IgD-negative memory B cell (primary cell): ENCODE measurements at regions not wholly inside any gene's neighbourhood (a gene's known extent, or its start where the extent isn't known, plus 50 kb on each side); places are given as distances from the start of the nearest gene placed in this dataset.
A peak's percentile ranks its signal among the peaks of the same experiment; 100 is the strongest.

Experiments
- H3K27ac Mint-ChIP-seq, 3 donors: one replicate each; pipeline ENCODE4 v1.8.0; 2020 to 2022; ENCODE audit warnings: mild to moderate bottlenecking in 3 of 3, mixed read lengths in 3 of 3, moderate library complexity in 1 of 3
- H3K27me3 Mint-ChIP-seq: one replicate; pipeline ENCODE4 v1.8.0; 2021; ENCODE audit warnings: mixed read lengths
- H3K36me3 Mint-ChIP-seq: one replicate; pipeline ENCODE4 v1.8.0; 2020; ENCODE audit warnings: mild to moderate bottlenecking, mixed read lengths
- H3K4me1 Mint-ChIP-seq, 3 donors: one replicate each; pipeline ENCODE4 v1.8.0; 2020 to 2022; ENCODE audit warnings: mixed read lengths in 3 of 3, mild to moderate bottlenecking in 1 of 3
- H3K4me3 Mint-ChIP-seq, 4 donors: one replicate each; pipeline ENCODE4 v1.8.0; 2020 to 2022; ENCODE audit warnings: mild to moderate bottlenecking in 4 of 4, mixed read lengths in 4 of 4, moderate library complexity in 3 of 4
- H3K9me3 Mint-ChIP-seq, 3 donors: one replicate each; pipeline ENCODE4 v1.8.0; 2020 to 2021; ENCODE audit warnings: mixed read lengths in 3 of 3, mild to moderate bottlenecking in 1 of 3

DNA sequence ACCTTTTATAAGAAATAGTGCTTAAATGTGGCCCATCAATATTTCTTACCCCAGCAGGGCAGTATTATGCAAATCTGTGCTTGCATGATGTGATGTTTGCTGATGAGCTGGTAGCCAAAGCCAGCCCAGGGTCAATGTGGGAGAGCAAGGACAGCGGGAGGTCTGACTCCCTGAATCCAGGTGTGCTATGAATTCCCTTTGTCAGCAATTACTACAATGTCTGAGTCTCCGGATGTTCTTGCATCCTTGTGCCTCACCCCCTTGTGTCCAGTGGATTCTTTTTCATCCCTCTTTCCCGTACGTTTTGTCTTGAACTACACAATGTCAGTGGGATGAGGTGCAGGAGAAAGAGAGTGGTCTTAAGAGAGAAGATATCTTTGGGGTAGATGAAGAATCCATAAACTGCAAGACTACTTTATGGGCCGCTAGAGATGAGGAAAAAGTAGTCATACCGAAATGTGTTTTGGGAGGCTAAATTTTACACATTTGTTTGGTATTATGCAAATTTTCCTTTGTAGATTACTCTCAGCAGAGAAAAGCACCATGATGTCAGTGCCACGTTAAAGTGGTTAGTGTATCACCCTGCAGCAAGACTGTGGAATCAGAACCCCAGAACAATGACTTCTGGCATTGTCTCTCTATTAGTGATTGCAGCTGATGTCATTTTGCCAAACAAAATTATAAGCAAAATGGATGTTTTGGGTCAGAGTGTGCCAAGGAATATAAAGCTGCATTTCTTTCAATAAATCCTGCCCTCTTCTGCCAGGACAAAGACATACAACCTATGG, 53.5 kb upstream of the TSHZ3 start:
- Mint-ChIP-seq H3K4me3 (no peak overlapping the region), H3K36me3 (no peaks in the 10 kb centered on the region), H3K27me3 (no peaks in the 10 kb centered on the region), H3K4me1 (no peaks in the 10 kb centered on the region), H3K9me3 (peaks cover 0 to 17% (median 4%) of the 10 kb centered on the region in 3 donors), H3K27ac (no peak overlapping the region)

DNA sequence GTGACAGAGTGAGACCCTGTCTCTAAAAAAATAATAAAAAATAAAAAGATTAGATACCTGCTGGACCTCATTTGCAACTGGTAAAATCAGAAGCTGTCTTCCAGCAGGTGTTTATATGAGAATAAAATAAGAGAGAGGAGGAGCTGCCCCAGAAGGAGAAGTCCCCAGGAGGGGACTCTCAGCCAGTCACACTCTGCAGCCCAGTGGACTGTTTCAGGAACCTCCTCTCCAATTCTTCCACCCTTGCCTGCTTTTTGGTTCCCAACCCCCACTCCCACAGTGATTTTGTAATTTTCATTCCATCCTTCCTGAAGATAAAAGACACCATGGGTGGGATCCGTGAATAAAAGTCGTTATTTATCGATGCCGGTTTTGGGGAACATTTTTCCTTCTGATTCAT, 56.9 kb upstream of the TSHZ3 start:
- no peak overlapping the region for H3K27ac Mint-ChIP-seq
- H3K36me3 Mint-ChIP-seq: peaks cover 2% of the 10 kb centered on the region
- H3K4me3 Mint-ChIP-seq: no peak overlapping the region
- peaks cover 0 to 11% (median 4%) of the 10 kb centered on the region in 3 donors for H3K9me3 Mint-ChIP-seq
- H3K27me3 Mint-ChIP-seq: no peaks in the 10 kb centered on the region
- no peaks in the 10 kb centered on the region for H3K4me1 Mint-ChIP-seq

DNA sequence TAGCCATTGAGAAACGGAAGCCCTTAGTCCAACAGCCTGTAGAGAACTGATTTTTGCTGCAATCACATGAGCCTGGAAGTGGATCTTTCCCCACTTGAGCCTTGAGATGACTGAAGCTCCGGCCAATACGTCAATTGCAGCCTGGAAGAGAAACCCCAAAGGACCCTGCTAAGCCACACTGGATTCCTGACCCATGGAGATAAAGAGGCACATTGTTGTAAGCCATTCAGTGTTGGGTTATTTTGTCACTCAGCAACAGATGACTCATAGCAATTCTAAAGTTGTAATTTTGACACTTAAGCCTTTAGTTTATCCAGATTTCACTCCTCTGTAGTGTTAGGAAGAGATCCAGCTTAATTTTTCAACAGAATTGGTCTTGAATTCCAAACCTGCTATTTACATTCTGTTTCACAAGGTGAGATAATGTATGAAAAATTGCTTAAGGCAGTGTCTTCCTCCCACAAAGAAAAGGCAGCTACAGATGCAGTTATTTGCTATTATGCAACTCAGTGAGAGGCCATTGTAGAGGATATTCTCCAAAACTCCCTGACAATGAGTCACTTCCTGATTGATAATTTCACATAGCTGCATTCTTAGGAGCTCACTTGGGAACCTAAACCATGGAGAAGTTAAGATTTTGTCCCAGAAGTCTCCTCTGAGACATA, 59.4 kb upstream of the TSHZ3 start:
- no peaks in the 10 kb centered on the region for H3K27me3 Mint-ChIP-seq
- peaks cover 0 to 11% (median 2%) of the 10 kb centered on the region in 3 donors for H3K9me3 Mint-ChIP-seq
- no peaks in the 10 kb centered on the region for H3K4me1 Mint-ChIP-seq
- H3K36me3 Mint-ChIP-seq: peaks cover 2% of the 10 kb centered on the region
- no peak overlapping the region for H3K27ac Mint-ChIP-seq
- H3K4me3 Mint-ChIP-seq: no peak overlapping the region

DNA sequence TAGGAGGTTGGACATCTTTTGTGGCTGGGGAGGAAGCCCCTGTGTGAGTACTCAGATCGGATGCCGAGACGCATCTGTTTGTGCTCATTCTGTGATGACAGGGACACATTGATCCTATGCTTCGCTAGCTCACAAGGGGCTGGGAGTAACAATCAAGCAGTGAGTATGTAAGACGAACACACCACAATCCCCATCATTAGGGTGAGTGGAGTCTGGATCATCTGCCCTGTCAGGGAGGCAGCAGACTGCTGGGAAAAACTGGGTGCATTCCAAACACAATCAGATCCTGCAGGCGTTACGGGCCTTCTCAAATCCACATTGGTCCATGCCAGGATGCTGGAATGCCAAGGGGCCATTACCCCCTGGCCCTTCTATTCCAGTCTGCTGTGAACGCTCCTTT, 64.1 kb upstream of the TSHZ3 start:
- Mint-ChIP-seq H3K27me3 (no peaks in the 10 kb centered on the region), H3K4me1 (no peaks in the 10 kb centered on the region), H3K9me3 (peaks cover 0 to 6% (median 3%) of the 10 kb centered on the region in 3 donors), H3K27ac (no peak overlapping the region), H3K4me3 (peak overlapping the region in 2 of 4 donors; percentile 3 to 21), H3K36me3 (peaks cover 2% of the 10 kb centered on the region)

DNA sequence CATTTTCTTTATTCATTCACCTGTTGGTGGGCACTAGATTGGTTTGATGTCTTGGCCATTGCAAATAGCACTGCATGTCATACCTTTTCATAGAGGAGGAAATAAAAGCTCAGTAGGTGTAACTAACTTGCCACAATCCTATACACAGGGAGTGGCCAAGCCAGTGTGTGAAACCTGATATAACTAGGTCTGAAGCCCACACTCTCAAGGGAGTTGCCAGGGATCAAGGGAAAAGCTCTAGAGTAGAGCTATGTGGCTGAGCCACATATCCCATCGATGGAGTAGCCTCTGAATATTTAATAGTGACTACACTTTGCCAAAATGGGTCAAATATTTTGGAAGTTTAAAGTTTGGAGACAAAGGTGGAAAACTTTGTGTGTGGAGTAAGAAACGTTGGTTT, 66.1 kb upstream of the TSHZ3 start:
- Mint-ChIP-seq H3K36me3 (no peaks in the 10 kb centered on the region), H3K27me3 (no peaks in the 10 kb centered on the region), H3K9me3 (peaks cover 2 to 6% (median 3%) of the 10 kb centered on the region in 3 donors), H3K4me3 (no peak overlapping the region), H3K4me1 (no peaks in the 10 kb centered on the region), H3K27ac (no peak overlapping the region)

DNA sequence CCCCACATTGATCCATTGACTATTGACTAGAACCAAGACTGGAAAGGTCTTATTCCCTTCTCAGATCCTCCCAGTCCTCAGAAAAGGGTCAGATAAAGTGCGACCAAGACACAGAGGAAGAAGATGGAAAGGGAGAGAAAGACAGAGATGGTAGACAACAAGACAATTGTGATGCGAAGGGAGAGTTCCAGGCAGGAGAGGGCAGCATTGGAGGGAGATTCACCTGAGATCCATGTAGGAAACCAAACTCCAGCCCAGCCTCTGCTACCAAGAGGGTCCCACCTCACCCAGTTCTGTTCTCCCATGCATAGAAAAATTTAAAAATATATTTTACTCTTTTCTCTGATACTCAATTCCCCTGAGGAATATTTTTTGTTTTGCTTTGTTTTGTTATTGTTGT, 67.3 kb upstream of the TSHZ3 start:
- no peaks in the 10 kb centered on the region for H3K27me3 Mint-ChIP-seq
- H3K4me1 Mint-ChIP-seq: no peaks in the 10 kb centered on the region
- peaks cover 2 to 6% (median 3%) of the 10 kb centered on the region in 3 donors for H3K9me3 Mint-ChIP-seq
- no peak overlapping the region for H3K4me3 Mint-ChIP-seq
- H3K27ac Mint-ChIP-seq: no peak overlapping the region
- H3K36me3 Mint-ChIP-seq: no peaks in the 10 kb centered on the region

DNA sequence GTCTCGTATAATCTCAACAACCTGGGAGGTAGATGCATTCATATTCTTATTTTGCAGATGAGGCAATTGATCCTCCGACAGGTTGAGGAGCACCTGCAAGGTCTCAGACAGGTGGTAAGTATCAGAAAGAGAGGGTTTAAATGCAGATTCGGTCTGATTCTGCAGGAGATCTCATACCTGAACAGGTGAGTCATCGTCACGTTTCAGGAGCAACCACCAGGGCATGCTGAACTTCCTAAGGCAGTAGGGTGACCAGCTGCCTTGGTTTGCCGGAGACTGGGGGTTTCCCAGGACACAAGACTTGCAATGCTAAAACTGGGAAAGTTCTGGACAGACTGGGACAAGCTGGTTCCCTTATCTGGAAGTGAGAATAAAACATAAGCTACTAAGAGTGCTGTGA, 68.8 kb upstream of the TSHZ3 start:
- H3K27ac Mint-ChIP-seq: no peak overlapping the region
- no peaks in the 10 kb centered on the region for H3K36me3 Mint-ChIP-seq
- no peaks in the 10 kb centered on the region for H3K27me3 Mint-ChIP-seq
- no peak overlapping the region for H3K4me3 Mint-ChIP-seq
- H3K9me3 Mint-ChIP-seq: peaks cover 2 to 6% (median 6%) of the 10 kb centered on the region in 3 donors
- H3K4me1 Mint-ChIP-seq: no peaks in the 10 kb centered on the region

DNA sequence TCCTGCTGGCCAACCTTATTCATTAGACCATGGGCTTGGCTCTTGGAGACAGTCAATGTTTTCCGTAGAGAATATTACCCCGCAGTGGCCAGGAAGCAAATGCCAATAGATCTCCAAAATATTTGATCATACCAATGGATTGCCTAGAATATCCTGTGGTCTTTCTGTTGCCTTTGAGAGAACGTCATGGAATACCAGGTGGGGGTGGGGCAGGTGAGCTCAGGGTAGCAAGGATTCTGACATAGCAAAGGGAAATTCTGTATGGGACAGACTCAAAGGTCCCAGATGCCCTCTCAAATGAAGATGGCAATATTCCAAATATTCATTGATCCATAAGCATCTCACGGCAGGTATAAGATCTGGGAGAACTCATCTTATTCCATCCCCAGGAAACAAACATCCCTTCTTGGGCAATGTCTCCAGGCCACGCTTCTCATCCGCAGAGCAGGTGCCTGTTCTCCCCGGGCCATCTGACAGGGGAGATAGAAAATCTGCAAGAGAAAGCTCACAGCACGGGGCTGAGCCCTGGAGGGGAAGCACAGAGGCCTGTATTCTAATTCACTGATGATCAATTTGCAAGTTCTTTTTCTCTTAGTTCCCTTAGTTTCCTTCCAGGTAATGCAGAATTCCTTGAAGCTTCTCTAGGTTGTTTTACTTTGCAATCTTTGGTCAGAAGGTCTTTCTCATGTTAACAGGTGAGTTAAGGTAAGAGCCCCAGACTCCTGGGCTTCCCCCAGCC, 69.6 kb upstream of the TSHZ3 start:
- Mint-ChIP-seq H3K4me3 (no peak overlapping the region), H3K9me3 (peaks cover 2 to 6% (median 6%) of the 10 kb centered on the region in 3 donors), H3K36me3 (no peaks in the 10 kb centered on the region), H3K4me1 (no peaks in the 10 kb centered on the region), H3K27ac (no peak overlapping the region), H3K27me3 (no peaks in the 10 kb centered on the region)

DNA sequence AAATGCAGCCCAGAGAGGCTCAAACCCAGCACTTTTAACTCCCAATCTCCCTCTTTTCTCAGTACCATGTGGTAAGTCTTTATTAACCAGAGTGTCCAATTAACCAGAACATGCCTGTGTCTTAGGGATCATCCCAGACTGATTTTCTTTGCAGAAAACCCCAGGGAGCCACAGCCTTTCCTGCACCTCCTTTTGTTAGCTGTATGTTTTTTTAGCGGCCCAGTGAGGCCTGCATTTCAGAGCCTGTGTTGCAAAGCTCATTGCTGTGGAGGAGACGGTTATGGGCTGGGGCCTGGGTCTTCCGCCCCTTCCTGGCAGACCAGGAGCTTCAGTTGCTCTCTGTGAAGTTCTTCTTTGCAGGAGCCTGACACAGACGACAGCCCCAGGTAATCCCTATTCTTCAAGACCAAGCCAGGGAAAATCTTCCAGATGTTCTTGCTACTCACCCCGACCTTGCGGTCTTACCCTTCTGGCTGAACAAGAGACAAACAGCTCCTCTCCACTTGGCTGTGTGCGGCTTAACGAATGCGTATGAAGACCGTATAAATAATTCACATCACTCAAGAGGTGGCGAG, 70.7 kb upstream of the TSHZ3 start:
- Mint-ChIP-seq H3K27ac (no peak overlapping the region), H3K4me1 (no peaks in the 10 kb centered on the region), H3K27me3 (no peaks in the 10 kb centered on the region), H3K9me3 (peaks cover 2 to 11% (median 3%) of the 10 kb centered on the region in 3 donors), H3K36me3 (no peaks in the 10 kb centered on the region), H3K4me3 (no peak overlapping the region)

DNA sequence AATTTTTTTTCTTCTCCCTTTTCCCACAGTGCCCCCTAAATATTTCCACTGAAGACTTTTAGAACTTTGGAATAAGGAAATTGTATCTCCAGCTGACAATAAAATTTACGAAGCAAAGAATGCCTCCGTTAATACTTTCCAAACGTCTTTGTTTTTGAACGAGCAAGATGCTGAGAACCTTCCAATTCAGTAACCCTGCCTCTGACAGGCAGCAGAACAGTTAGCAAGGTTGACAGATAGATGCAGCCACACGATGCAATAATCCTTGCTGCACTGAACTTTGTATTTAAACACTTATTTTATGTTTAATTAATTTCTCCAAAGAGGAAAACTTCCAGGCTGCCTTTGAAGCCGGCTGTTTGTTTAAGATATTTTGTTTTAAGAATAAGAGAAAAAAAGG, 71.8 kb upstream of the TSHZ3 start:
- Mint-ChIP-seq H3K27me3 (no peaks in the 10 kb centered on the region), H3K36me3 (no peaks in the 10 kb centered on the region), H3K9me3 (peaks cover 2 to 10% (median 3%) of the 10 kb centered on the region in 3 donors), H3K4me1 (no peaks in the 10 kb centered on the region), H3K27ac (no peak overlapping the region), H3K4me3 (no peak overlapping the region)

DNA sequence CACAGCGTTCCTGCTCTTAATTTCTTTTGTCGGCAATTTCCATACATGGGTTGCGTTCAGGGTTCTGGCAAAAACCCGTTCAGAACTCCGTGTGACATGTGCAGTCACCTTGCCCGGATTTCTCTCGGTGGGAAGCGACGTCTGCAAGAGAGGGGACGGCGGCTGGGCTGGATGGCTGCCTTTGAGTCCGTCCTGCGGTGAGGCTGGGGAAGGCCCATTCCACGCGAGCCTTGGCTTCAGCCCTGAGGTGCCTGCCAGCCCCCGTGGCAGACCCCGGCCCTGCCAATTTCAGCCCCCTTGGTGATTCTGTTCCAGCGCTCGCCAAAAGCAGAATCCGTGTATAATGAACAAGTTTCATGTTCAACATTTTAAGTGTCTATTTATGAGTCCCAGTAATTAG, 72.6 kb upstream of the TSHZ3 start:
- Mint-ChIP-seq H3K27me3 (no peaks in the 10 kb centered on the region), H3K4me1 (no peaks in the 10 kb centered on the region), H3K27ac (no peak overlapping the region), H3K9me3 (peaks cover 2 to 10% (median 3%) of the 10 kb centered on the region in 3 donors), H3K36me3 (no peaks in the 10 kb centered on the region), H3K4me3 (no peak overlapping the region)

DNA sequence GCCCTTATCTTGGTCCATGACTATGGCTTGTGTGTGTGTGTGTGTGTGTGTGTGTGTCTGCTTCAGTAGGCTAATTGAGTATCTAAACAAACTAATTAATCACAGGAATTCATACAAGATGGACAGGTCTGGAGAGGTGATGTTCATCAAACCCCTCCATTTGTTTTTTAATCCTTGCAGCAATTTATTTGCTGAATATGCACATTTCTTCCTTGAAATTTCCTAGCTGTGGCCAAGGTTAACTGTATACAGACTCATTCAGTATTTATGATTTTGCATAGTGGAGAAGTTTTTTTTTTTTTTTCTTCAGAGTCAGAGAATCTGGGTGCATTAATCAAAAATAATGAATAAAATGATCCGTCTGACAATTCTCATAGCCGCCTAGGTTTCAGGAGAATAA, 74.7 kb upstream of the TSHZ3 start:
- peaks cover 0 to 2% (median 0%) of the 10 kb centered on the region in 3 donors for H3K4me1 Mint-ChIP-seq
- H3K36me3 Mint-ChIP-seq: no peaks in the 10 kb centered on the region
- peaks cover 2 to 10% (median 3%) of the 10 kb centered on the region in 3 donors for H3K9me3 Mint-ChIP-seq
- no peak overlapping the region for H3K27ac Mint-ChIP-seq
- no peak overlapping the region for H3K4me3 Mint-ChIP-seq
- peaks cover 2% of the 10 kb centered on the region for H3K27me3 Mint-ChIP-seq

DNA sequence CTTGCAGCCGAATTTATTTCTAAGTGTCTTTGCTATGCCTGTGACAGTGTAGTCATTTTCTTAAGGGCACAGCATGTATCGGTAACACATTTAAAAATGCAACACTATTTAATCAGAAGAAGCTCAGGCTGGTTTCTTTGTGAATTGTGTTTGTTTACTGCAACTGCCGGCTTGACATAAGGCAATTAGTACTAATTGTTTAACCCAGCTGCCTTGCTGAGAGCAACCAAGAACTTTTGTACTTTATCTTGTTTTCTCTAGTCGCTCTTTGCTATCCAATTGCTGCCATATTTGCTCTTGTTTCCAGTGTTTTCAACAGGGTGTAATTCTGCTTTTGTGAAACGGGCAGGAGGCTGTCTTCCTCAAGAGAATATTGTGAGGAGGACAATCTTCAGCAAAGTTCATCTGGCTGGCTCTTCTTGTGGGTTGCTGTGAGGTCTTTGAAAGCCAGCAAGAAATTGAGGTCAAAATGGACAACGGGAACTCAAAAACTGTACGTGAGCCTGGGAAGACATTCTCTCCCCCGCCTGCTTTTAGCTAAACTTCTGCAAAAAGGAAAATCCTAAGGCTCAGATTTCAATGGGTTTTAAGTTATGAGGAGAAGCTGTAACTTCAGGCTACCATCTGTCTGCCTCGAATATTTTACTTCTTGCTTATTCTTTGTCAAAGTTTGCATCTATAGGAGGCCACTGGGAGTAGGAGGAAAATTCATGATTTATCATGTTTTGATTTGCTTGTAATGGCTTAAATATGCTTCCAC, 75.8 kb upstream of the TSHZ3 start:
- Mint-ChIP-seq H3K27me3 (peaks cover 2% of the 10 kb centered on the region), H3K36me3 (no peaks in the 10 kb centered on the region), H3K4me3 (no peak overlapping the region), H3K27ac (no peak overlapping the region), H3K4me1 (peaks cover 0 to 2% (median 0%) of the 10 kb centered on the region in 3 donors), H3K9me3 (peaks cover 0 to 10% (median 3%) of the 10 kb centered on the region in 3 donors)

DNA sequence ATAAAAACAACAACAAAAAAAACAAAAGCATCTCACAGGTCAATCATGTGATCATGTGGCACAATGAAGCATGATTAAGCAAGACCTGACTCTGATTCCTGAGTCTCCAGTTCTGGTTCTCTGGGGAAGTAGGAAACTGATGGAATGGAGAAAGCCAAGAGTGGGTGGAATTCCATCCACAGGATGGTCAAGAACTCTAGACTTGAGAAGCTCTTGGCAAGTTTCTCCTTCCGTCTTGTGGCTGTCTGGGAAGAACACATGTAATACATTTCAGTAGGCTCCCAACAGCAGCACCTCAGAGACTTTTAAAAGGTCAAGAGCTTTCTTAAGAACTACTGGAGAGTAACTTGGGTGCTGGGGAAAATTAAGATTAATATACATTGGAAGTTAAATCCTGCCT, 78.6 kb upstream of the TSHZ3 start:
- no peak overlapping the region for H3K27ac Mint-ChIP-seq
- H3K27me3 Mint-ChIP-seq: peaks cover 2% of the 10 kb centered on the region
- no peak overlapping the region for H3K4me3 Mint-ChIP-seq
- peaks cover 0 to 10% (median 4%) of the 10 kb centered on the region in 3 donors for H3K9me3 Mint-ChIP-seq
- H3K4me1 Mint-ChIP-seq: peaks cover 0 to 2% (median 0%) of the 10 kb centered on the region in 3 donors
- no peaks in the 10 kb centered on the region for H3K36me3 Mint-ChIP-seq
